Mesendoderm (in vitro differentiated cells): ENCODE measurements at regions not wholly inside any gene's neighbourhood (a gene's known extent, or its start where the extent isn't known, plus 50 kb on each side); places are given as distances from the start of the nearest gene placed in this dataset.

Experiments used
- DNase-seq: peaks from one replicate; pipeline ENCODE4 v3.0.0; 2013
- H2AK5ac ChIP-seq: 2 replicates; pipeline ENCODE4 v1.6.1; 2013; ENCODE audit warnings: low read length, inconsistent platforms
- H2BK120ac ChIP-seq: 2 replicates; pipeline ENCODE4 v1.6.1; 2013; ENCODE audit warnings: low read depth, mild to moderate bottlenecking, low read length, moderate library complexity, mixed read lengths
- H2BK15ac ChIP-seq: replicated peaks from 2 replicates; pipeline ENCODE4 v1.6.1; 2013; ENCODE audit warnings: low read depth, mild to moderate bottlenecking, moderate library complexity
- H2BK5ac ChIP-seq: 2 replicates; pipeline ENCODE4 v1.6.1; 2013; ENCODE audit warnings: low read length, inconsistent platforms
- H3K18ac ChIP-seq: 2 replicates; pipeline ENCODE4 v1.6.1; 2013; ENCODE audit warnings: mild to moderate bottlenecking, low read length, mixed read lengths
- H3K23ac ChIP-seq: one replicate; pipeline ENCODE4 v1.6.1; 2013; ENCODE audit warnings: low read length
- H3K27ac ChIP-seq: 2 replicates; pipeline ENCODE4 v1.5.1; 2013; ENCODE audit warnings: low read depth, mild to moderate bottlenecking, inconsistent platforms, low read length, moderate library complexity
- H3K27me3 ChIP-seq: 2 replicates; pipeline ENCODE4 v1.6.1; 2013; ENCODE audit warnings: low read length, control low read depth, mild to moderate bottlenecking, inconsistent platforms; ENCODE audit not compliant: insufficient read depth, poor library complexity
- H3K36me3 ChIP-seq: 2 replicates; pipeline ENCODE4 v1.6.1; 2013; ENCODE audit warnings: low read length, inconsistent platforms; ENCODE audit not compliant: control insufficient read depth, insufficient read depth
- H3K4ac ChIP-seq: one replicate; pipeline ENCODE4 v1.6.1; 2013; ENCODE audit warnings: low read depth, mild to moderate bottlenecking, low read length, moderate library complexity
- H3K4me1 ChIP-seq: 2 replicates; pipeline ENCODE4 v1.6.1; 2013; ENCODE audit warnings: low read depth, low read length, inconsistent platforms; ENCODE audit not compliant: control insufficient read depth
- H3K4me2 ChIP-seq: 2 replicates; pipeline ENCODE4 v1.6.1; 2013; ENCODE audit warnings: low read length
- H3K4me3 ChIP-seq: 2 replicates; pipeline ENCODE4 v1.5.1; 2013; ENCODE audit warnings: mild to moderate bottlenecking, low read length
- H3K56ac ChIP-seq: one replicate; pipeline ENCODE4 v1.6.1; 2013; ENCODE audit warnings: low read length
- H3K79me1 ChIP-seq: 2 replicates; pipeline ENCODE4 v1.6.1; 2013; ENCODE audit warnings: low read length, inconsistent platforms
- H3K79me2 ChIP-seq: 2 replicates; pipeline ENCODE4 v1.6.1; 2013; ENCODE audit warnings: mild to moderate bottlenecking, low read length; ENCODE audit not compliant: control insufficient read depth, insufficient read depth
- H3K9ac ChIP-seq: 2 replicates; pipeline ENCODE4 v1.6.1; 2013; ENCODE audit warnings: low read length, inconsistent platforms
- H4K5ac ChIP-seq: one replicate; pipeline ENCODE4 v1.6.1; 2013; ENCODE audit warnings: low read length
- H4K8ac ChIP-seq: one replicate; pipeline ENCODE4 v1.6.1; 2013; ENCODE audit warnings: low read depth, mild to moderate bottlenecking, control low read depth, low read length, moderate library complexity
- WGBS: extraction: QIAGEN DNeasy Blood & Tissue Kit; methylation state at CpG from one replicate; pipeline ENCODE4 v1.1.7; 2013; ENCODE audit warnings: low lambda C conversion rate, missing lambda C conversion rate; ENCODE audit not compliant: insufficient coverage; ENCODE audit errors: extremely low coverage; 5-methylcytosine and 5-hydroxymethylcytosine counted together

- no peak overlapping the region for H3K18ac ChIP-seq
- no peaks in the 10 kb centered on the region for H3K27me3 ChIP-seq
- no peak overlapping the region for H2BK120ac ChIP-seq
- H2BK5ac ChIP-seq: no peak overlapping the region
- no peak overlapping the region for H4K5ac ChIP-seq
- H3K27ac ChIP-seq: no peak overlapping the region
- H3K23ac ChIP-seq: no peak overlapping the region
- H4K8ac ChIP-seq: no peak overlapping the region
- no peaks in the 10 kb centered on the region for H3K79me2 ChIP-seq
- DNase-seq: no peak
- H3K4ac ChIP-seq: no peak overlapping the region
- H3K9ac ChIP-seq: no peak overlapping the region
- no peak overlapping the region for H2AK5ac ChIP-seq
- no peaks in the 10 kb centered on the region for H3K36me3 ChIP-seq
- WGBS: no CpG with 5 or more reads among the region's 7 CpGs
- no peak overlapping the region for H2BK15ac ChIP-seq
- no peaks in the 10 kb centered on the region for H3K4me1 ChIP-seq
- H3K79me1 ChIP-seq: no peaks in the 10 kb centered on the region
- no peak overlapping the region for H3K4me2 ChIP-seq
- no peak overlapping the region for H3K56ac ChIP-seq
- no peak overlapping the region for H3K4me3 ChIP-seq
Measured at GRCh38 chr1:234862360-234862943, 252.5 kb upstream of the IRF2BP2 start.

- Histone ChIP-seq H3K36me3 (no peaks in the 10 kb centered on the region), H3K56ac (no peak overlapping the region), H3K4me3 (no peak overlapping the region), H3K4ac (no peak overlapping the region), H2BK15ac (no peak overlapping the region), H3K27ac (no peak overlapping the region), H2BK5ac (no peak overlapping the region), H3K18ac (no peak overlapping the region), H4K5ac (no peak overlapping the region), H4K8ac (no peak overlapping the region), H2AK5ac (no peak overlapping the region), H3K4me2 (no peak overlapping the region), H3K9ac (no peak overlapping the region), H3K23ac (no peak overlapping the region), H3K4me1 (no peaks in the 10 kb centered on the region), H3K79me2 (no peaks in the 10 kb centered on the region), H3K79me1 (no peaks in the 10 kb centered on the region), H2BK120ac (no peak overlapping the region), H3K27me3 (no peaks in the 10 kb centered on the region)
- WGBS: no CpG with 5 or more reads among the region's 4 CpGs
- no peak for DNase-seq
Measured at GRCh38 chr1:234861761-234862160, 251.8 kb upstream of the IRF2BP2 start.

- DNase-seq: no peak
- no peak overlapping the region for H3K23ac ChIP-seq
- H3K27ac ChIP-seq: no peak overlapping the region
- no peak overlapping the region for H3K56ac ChIP-seq
- no peak overlapping the region for H3K18ac ChIP-seq
- H3K4ac ChIP-seq: no peak overlapping the region
- H3K4me2 ChIP-seq: no peak overlapping the region
- H3K79me2 ChIP-seq: no peaks in the 10 kb centered on the region
- no peak overlapping the region for H2BK5ac ChIP-seq
- no peak overlapping the region for H3K4me3 ChIP-seq
- no peak overlapping the region for H2BK120ac ChIP-seq
- no peaks in the 10 kb centered on the region for H3K27me3 ChIP-seq
- no peak overlapping the region for H2BK15ac ChIP-seq
- no CpG with 5 or more reads among the region's 2 CpGs for WGBS
- no peaks in the 10 kb centered on the region for H3K36me3 ChIP-seq
- no peaks in the 10 kb centered on the region for H3K79me1 ChIP-seq
- H4K5ac ChIP-seq: no peak overlapping the region
- no peak overlapping the region for H4K8ac ChIP-seq
- no peak overlapping the region for H3K9ac ChIP-seq
- H3K4me1 ChIP-seq: no peaks in the 10 kb centered on the region
- no peak overlapping the region for H2AK5ac ChIP-seq
Measured at GRCh38 chr1:234861024-234861620, 251.1 kb upstream of the IRF2BP2 start.

- Histone ChIP-seq H3K79me1 (no peaks in the 10 kb centered on the region), H2AK5ac (no peak overlapping the region), H3K9ac (no peak overlapping the region), H3K56ac (no peak overlapping the region), H3K23ac (no peak overlapping the region), H4K8ac (no peak overlapping the region), H3K18ac (no peak overlapping the region), H3K4me2 (no peak overlapping the region), H3K79me2 (no peaks in the 10 kb centered on the region), H3K27ac (no peak overlapping the region), H3K4ac (no peak overlapping the region), H2BK15ac (no peak overlapping the region), H3K4me1 (no peaks in the 10 kb centered on the region), H2BK5ac (no peak overlapping the region), H3K4me3 (no peak overlapping the region), H3K27me3 (no peaks in the 10 kb centered on the region), H4K5ac (no peak overlapping the region), H3K36me3 (no peaks in the 10 kb centered on the region), H2BK120ac (no peak overlapping the region)
- peak; percentile 62 for DNase-seq
Measured at GRCh38 chr1:234858722-234859121, 248.7 kb upstream of the IRF2BP2 start.

- no peak overlapping the region for H3K56ac ChIP-seq
- WGBS: no CpG with 5 or more reads among the region's 3 CpGs
- no peak overlapping the region for H3K23ac ChIP-seq
- no peak overlapping the region for H2BK15ac ChIP-seq
- H2AK5ac ChIP-seq: no peak overlapping the region
- no peak overlapping the region for H3K4ac ChIP-seq
- no peak for DNase-seq
- H3K79me2 ChIP-seq: no peaks in the 10 kb centered on the region
- H3K4me1 ChIP-seq: no peaks in the 10 kb centered on the region
- H3K9ac ChIP-seq: no peak overlapping the region
- H4K8ac ChIP-seq: no peak overlapping the region
- no peak overlapping the region for H2BK120ac ChIP-seq
- no peaks in the 10 kb centered on the region for H3K79me1 ChIP-seq
- H2BK5ac ChIP-seq: no peak overlapping the region
- no peak overlapping the region for H3K4me3 ChIP-seq
- no peak overlapping the region for H4K5ac ChIP-seq
- no peak overlapping the region for H3K27ac ChIP-seq
- H3K4me2 ChIP-seq: no peak overlapping the region
- no peaks in the 10 kb centered on the region for H3K27me3 ChIP-seq
- H3K18ac ChIP-seq: no peak overlapping the region
- H3K36me3 ChIP-seq: no peaks in the 10 kb centered on the region
Measured at GRCh38 chr1:234856845-234857245, 246.9 kb upstream of the IRF2BP2 start.

GRCh38 chr1:234855851-234856250, 245.9 kb upstream of the IRF2BP2 start:
- no CpG with 5 or more reads among the region's 3 CpGs for WGBS

More at GRCh38 chr1:234855851-234856250, 245.9 kb upstream of the IRF2BP2 start:
- Histone ChIP-seq H3K79me2 (no peaks in the 10 kb centered on the region), H2BK120ac (peak overlapping the region; percentile 29), H2AK5ac (no peak overlapping the region), H3K23ac (no peak overlapping the region), H3K56ac (no peak overlapping the region), H3K36me3 (no peaks in the 10 kb centered on the region), H2BK5ac (no peak overlapping the region), H3K27ac (no peak overlapping the region), H3K4me3 (no peak overlapping the region), H3K4ac (no peak overlapping the region), H3K79me1 (no peaks in the 10 kb centered on the region), H3K18ac (peak overlapping the region; percentile 34), H4K8ac (no peak overlapping the region), H2BK15ac (no peak overlapping the region), H3K9ac (no peak overlapping the region), H3K4me2 (no peak overlapping the region), H3K27me3 (no peaks in the 10 kb centered on the region), H3K4me1 (no peaks in the 10 kb centered on the region), H4K5ac (no peak overlapping the region)
- no peak for DNase-seq
